HUES6 (cell line): ENCODE measurements at regions not wholly inside any gene's neighbourhood (a gene's known extent, or its start where the extent isn't known, plus 50 kb on each side); places are given as distances from the start of the nearest gene placed in this dataset.
"Not testable (repeated sequence)": the region's sequence is repeated elsewhere in the genome, so short reads cannot be mapped to it uniquely, and the experiment has no call there.

Experiments used
- H3K27ac ChIP-seq: 2 replicates; pipeline ENCODE4 v1.7.0; 2013; ENCODE audit warnings: low read depth, mild to moderate bottlenecking, low read length, inconsistent platforms
- H3K27me3 ChIP-seq: 2 replicates; pipeline ENCODE4 v1.6.1; 2013; ENCODE audit warnings: low read length; ENCODE audit not compliant: control insufficient read depth, insufficient read depth
- H3K36me3 ChIP-seq: 2 replicates; pipeline ENCODE4 v1.6.1; 2013; ENCODE audit warnings: low read length; ENCODE audit not compliant: control insufficient read depth, insufficient read depth
- H3K4me1 ChIP-seq: 2 replicates; pipeline ENCODE4 v1.6.1; 2013; ENCODE audit warnings: low read length; ENCODE audit not compliant: control insufficient read depth, insufficient read depth
- H3K4me3 ChIP-seq: 2 replicates; pipeline ENCODE4 v1.5.1; 2013; ENCODE audit warnings: low read depth, low read length
- H3K9ac ChIP-seq: one replicate; pipeline ENCODE4 v1.6.1; 2013; ENCODE audit warnings: mild to moderate bottlenecking, low read length
- H3K9me3 ChIP-seq: 2 replicates; pipeline ENCODE4 v1.6.1; 2013; ENCODE audit warnings: low read depth, low read length; ENCODE audit not compliant: control insufficient read depth, insufficient read depth

DNA sequence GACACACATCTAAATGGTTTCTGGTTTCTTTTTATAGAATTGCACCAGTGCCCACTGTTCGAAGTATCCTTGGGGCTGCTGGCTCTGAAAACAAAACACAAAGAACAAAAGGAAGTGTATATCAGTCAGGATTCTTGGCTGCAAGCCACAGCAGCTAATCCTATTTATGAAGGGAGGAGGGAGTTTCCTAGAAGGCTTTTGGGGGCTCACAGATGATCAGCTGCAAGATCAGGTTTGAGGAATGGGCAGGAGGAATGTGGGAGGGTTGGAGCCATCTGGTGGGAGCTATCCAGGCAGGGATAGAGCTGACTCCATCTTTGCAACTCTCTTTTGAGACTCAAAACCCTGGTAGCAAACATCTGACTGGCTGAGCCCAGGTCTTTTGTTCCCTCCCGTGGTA is 118.3 kb upstream of the EEF2KMT start:
- Histone ChIP-seq H3K9me3 (peaks cover 5% of the 10 kb centered on the region; the same call in 1 of the 2 replicates), H3K4me1 (peaks cover 13% of the 10 kb centered on the region), H3K4me3 (no peak overlapping the region), H3K27ac (no peak overlapping the region), H3K27me3 (peaks cover 80% of the 10 kb centered on the region), H3K9ac (no peak overlapping the region), H3K36me3 (no peaks in the 10 kb centered on the region)

DNA sequence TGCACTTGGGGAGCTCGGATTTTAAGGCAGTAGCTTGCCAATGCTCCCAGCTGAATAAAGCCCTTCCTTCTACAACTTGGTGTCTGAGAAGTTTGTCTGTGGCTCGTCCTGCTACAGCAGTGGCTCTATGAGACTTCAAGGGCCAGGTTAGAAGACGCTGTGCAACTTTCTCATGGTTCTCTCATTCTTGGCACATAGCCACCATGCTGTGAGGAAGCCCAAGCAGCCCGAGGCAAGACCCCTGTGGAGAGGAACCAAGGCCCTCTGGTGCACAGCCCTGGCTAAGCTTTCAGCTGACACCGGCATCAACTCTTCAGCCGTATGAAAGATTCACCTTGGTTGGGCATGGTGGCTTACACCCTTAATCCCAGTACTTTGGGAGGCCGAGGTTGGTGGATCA is 116.9 kb upstream of the EEF2KMT start:
- H3K4me3 ChIP-seq, result no peak overlapping the region
- H3K9ac ChIP-seq, result no peak overlapping the region
- H3K9me3 ChIP-seq, result peaks cover 5% of the 10 kb centered on the region; the same call in 1 of the 2 replicates
- peaks cover 89% of the 10 kb centered on the region for H3K27me3 ChIP-seq
- H3K4me1 ChIP-seq, result peaks cover 13% of the 10 kb centered on the region
- no peak overlapping the region for H3K27ac ChIP-seq
- H3K36me3 ChIP-seq, result no peaks in the 10 kb centered on the region

- Histone ChIP-seq H3K4me3 (peak overlapping the region; percentile 40; the same call in 1 of the 2 replicates), H3K4me1 (peaks cover 13% of the 10 kb centered on the region), H3K27me3 (peaks cover 70% of the 10 kb centered on the region)
- H3K27ac ChIP-seq, H3K36me3 ChIP-seq, H3K9me3 ChIP-seq, H3K9ac ChIP-seq: not testable (repeated sequence)
These were observed 114.9 kb upstream of the EEF2KMT start for GRCh38 chr16:5212501-5212900.

DNA sequence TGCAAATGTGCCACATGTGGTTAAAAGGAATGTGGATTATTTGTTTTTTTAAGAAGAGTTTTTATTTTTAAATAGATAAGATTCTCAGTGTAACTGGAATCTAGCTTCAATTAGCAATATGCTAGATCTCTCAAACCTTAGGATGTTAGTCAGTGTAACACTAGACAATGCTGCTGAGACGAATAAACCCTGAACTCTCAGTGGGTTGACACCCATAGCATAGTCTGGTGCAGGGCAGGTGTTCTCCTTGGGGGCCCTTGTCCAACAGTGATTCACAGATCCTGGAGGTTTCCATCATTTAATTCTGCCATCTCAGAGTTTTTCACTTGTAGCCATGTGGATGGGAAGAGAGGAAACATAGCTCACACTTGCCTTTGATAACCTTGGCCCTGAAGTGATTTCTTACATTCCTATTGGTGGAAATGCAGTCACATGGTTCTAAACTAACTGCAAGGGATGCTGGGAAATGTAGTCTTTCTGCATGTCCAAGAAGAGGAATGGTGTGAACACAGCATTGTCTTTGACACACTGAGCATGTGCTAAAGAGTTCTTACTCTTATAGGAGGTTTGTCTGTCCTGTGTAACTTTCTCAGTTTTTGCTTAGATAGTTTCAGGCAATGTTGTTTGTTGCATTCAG is 110.4 kb upstream of the EEF2KMT start:
- not testable (repeated sequence) for H3K9me3 ChIP-seq, H3K4me3 ChIP-seq, H3K27ac ChIP-seq, H3K4me1 ChIP-seq, H3K36me3 ChIP-seq, H3K9ac ChIP-seq
- H3K27me3 ChIP-seq, result peaks cover 30% of the 10 kb centered on the region

GRCh38 chr16:5207001-5207523 is 109.5 kb upstream of the EEF2KMT start:
- no peak overlapping the region for H3K4me3 ChIP-seq
- H3K9me3 ChIP-seq, result peaks cover 4% of the 10 kb centered on the region; the same call in 1 of the 2 replicates
- peaks cover 21% of the 10 kb centered on the region for H3K27me3 ChIP-seq
- H3K4me1 ChIP-seq, result no peaks in the 10 kb centered on the region
- H3K27ac ChIP-seq, result no peak overlapping the region
- no peaks in the 10 kb centered on the region for H3K36me3 ChIP-seq
- no peak overlapping the region for H3K9ac ChIP-seq

DNA sequence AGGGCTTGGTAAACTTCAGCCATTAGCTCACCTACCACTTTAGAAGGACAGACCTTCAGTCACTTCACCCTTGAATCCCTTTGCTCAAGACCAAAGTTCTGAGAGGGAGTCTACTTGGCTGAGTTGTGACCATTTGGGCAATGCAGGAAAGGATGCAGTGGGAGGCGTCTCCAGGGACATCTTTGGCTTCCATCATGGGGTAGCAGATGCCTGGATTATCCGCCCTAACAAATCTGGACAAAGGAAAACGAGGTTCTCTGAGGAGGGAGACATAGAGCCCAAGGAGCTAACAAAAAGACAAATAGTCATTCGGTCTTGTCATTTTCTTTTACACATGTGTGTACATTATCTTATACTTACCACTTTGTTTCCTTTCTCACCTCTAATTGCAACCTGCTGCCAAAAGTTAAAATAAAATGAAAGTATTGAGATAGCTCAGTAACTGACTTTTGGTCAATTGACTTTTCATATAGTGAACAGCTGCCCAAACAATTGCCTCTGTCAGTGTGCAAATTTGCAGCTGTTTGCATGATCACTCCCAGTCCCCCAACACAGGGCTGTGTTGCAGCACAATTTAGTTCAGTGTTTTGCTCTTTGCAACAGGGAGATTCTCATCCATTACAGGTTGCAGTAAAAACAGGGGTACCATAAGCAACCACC is 108.9 kb upstream of the EEF2KMT start:
- Histone ChIP-seq H3K4me3 (no peak overlapping the region), H3K36me3 (no peaks in the 10 kb centered on the region), H3K9ac (no peak overlapping the region)

GRCh38 chr16:5205361-5206040 is 107.9 kb upstream of the EEF2KMT start:
- Histone ChIP-seq H3K4me3 (no peak overlapping the region), H3K36me3 (no peaks in the 10 kb centered on the region), H3K27ac (no peak overlapping the region), H3K9ac (no peak overlapping the region), H3K27me3 (peaks cover 6% of the 10 kb centered on the region), H3K4me1 (no peaks in the 10 kb centered on the region), H3K9me3 (peaks cover 4% of the 10 kb centered on the region; the same call in 1 of the 2 replicates)

More for the DNA sequence above, 108.9 kb upstream of the EEF2KMT start:
- no peaks in the 10 kb centered on the region for H3K4me1 ChIP-seq
- peaks cover 15% of the 10 kb centered on the region for H3K27me3 ChIP-seq
- H3K27ac ChIP-seq, result no peak overlapping the region
- peaks cover 4% of the 10 kb centered on the region; the same call in 1 of the 2 replicates for H3K9me3 ChIP-seq

- not testable (repeated sequence) for H3K36me3 ChIP-seq, H3K27me3 ChIP-seq, H3K27ac ChIP-seq, H3K4me1 ChIP-seq, H3K4me3 ChIP-seq, H3K9me3 ChIP-seq, H3K9ac ChIP-seq
These were observed 106.1 kb upstream of the EEF2KMT start for GRCh38 chr16:5203675-5204074.

GRCh38 chr16:5200123-5200522 is 102.5 kb upstream of the EEF2KMT start:
- peaks cover 4% of the 10 kb centered on the region; the same call in 1 of the 2 replicates for H3K9me3 ChIP-seq

DNA sequence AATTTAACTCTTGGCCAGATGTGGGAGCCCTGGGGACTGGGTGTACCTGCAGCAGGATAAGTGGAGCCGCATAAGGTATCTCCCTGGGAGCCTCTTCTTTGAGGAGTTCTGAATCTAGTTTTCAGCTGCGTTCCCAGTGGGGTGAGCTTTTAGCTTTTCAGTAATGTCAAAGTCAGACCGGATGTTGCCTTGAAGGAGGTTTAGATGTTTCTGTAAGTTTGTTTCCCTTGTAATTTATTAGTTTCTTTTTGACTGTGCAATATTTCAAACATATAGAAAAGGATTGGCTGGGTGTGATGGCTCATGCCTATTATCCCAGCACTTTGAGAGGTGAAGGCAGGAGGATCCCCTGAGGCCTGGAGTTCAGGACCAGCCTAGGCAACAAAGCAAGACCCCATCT is 98.6 kb upstream of the EEF2KMT start:
- Histone ChIP-seq H3K27ac (no peak overlapping the region), H3K27me3 (peaks cover 5% of the 10 kb centered on the region; the same call in 1 of the 2 replicates), H3K36me3 (no peaks in the 10 kb centered on the region), H3K4me3 (no peak overlapping the region), H3K9ac (no peak overlapping the region), H3K4me1 (no peaks in the 10 kb centered on the region), H3K9me3 (peaks cover 5% of the 10 kb centered on the region)

More at GRCh38 chr16:5200123-5200522, 102.5 kb upstream of the EEF2KMT start:
- Histone ChIP-seq H3K9ac (no peak overlapping the region), H3K36me3 (no peaks in the 10 kb centered on the region), H3K27me3 (peaks cover 5% of the 10 kb centered on the region; the same call in 1 of the 2 replicates), H3K27ac (no peak overlapping the region), H3K4me3 (no peak overlapping the region), H3K4me1 (no peaks in the 10 kb centered on the region)

- Histone ChIP-seq H3K9me3 (peaks cover 5% of the 10 kb centered on the region), H3K36me3 (no peaks in the 10 kb centered on the region), H3K4me1 (peaks cover 6% of the 10 kb centered on the region), H3K9ac (no peak overlapping the region), H3K4me3 (no peak overlapping the region), H3K27me3 (peaks cover 5% of the 10 kb centered on the region; the same call in 1 of the 2 replicates), H3K27ac (no peak overlapping the region)
These were observed 96.3 kb upstream of the EEF2KMT start for GRCh38 chr16:5193861-5194260.
